ENCODE measurements at regions not wholly inside any gene's neighbourhood (a gene's known extent, or its start where the extent isn't known, plus 50 kb on each side); places are given as distances from the start of the nearest gene placed in this dataset.

DNA sequence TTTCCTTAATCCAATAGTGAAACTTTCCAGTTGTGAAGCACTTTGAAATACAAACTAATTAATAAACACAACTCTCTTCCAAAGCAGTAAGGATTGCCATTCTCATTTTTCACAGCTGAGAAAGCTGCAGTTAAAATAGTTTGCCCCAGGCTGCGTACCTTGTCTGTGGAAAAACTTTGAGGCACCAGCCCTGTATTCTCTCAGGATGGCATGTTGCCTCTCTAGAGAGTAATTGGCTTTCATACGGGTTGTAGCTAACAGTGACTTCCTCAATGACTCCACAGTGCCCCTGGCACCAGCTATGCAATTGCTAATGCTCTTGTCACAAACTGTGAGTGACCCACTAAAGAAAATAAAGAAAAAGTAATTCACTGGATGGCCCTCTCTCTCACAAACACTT is 345.7 kb downstream of the MTX2 start:
- Histone ChIP-seq H3K27me3 (ENCODE audit: control insufficient read depth, insufficient read depth, low read length) (peaks cover 14% of the 10 kb centered on the region), H3K27ac (ENCODE audit: low read length) (no peak overlapping the region), H3K4me1 (ENCODE audit: control insufficient read depth, insufficient read depth, low read length) (no peaks in the 10 kb centered on the region), H3K9me3 (ENCODE audit: control insufficient read depth, insufficient read depth, low read length) (no peaks in the 10 kb centered on the region), H3K4me3 (ENCODE audit: low read length) (no peak overlapping the region), H3K36me3 (ENCODE audit: control insufficient read depth, insufficient read depth, low read length) (no peaks in the 10 kb centered on the region)
- no peaks in the 10 kb centered on the region for H3K4me1 Mint-ChIP-seq
- intact Hi-C loops (cut with micrococcal nuclease): no loop called here
- TF ChIP-seq, protein P1, sequence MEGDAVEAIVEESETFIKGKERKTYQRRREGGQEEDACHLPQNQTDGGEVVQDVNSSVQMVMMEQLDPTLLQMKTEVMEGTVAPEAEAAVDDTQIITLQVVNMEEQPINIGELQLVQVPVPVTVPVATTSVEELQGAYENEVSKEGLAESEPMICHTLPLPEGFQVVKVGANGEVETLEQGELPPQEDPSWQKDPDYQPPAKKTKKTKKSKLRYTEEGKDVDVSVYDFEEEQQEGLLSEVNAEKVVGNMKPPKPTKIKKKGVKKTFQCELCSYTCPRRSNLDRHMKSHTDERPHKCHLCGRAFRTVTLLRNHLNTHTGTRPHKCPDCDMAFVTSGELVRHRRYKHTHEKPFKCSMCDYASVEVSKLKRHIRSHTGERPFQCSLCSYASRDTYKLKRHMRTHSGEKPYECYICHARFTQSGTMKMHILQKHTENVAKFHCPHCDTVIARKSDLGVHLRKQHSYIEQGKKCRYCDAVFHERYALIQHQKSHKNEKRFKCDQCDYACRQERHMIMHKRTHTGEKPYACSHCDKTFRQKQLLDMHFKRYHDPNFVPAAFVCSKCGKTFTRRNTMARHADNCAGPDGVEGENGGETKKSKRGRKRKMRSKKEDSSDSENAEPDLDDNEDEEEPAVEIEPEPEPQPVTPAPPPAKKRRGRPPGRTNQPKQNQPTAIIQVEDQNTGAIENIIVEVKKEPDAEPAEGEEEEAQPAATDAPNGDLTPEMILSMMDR (IDR thresholded peaks at IDR 0.05): no peak
- H3K27ac Mint-ChIP-seq: no peak overlapping the region
- no peak overlapping the region for H3K4me3 Mint-ChIP-seq
- no peak for ATAC-seq
- no peaks in the 10 kb centered on the region for H3K9me3 Mint-ChIP-seq
- WGBS (ENCODE audit: insufficient coverage): 51% methylated on average over 2 of the region's 2 CpGs
- H3K27me3 Mint-ChIP-seq (ENCODE audit: low read depth in 2 of 2): peaks cover 29 to 56% of the 10 kb centered on the region in 2 donors
- no peaks in the 10 kb centered on the region for H3K36me3 Mint-ChIP-seq
- no peak for DNase-seq

- Histone ChIP-seq H3K27ac (ENCODE audit: low read length) (no peak overlapping the region), H3K27me3 (ENCODE audit: control insufficient read depth, insufficient read depth, low read length) (peaks cover 5% of the 10 kb centered on the region), H3K4me3 (ENCODE audit: low read length) (no peak overlapping the region), H3K4me1 (ENCODE audit: control insufficient read depth, insufficient read depth, low read length) (no peaks in the 10 kb centered on the region), H3K9me3 (ENCODE audit: control insufficient read depth, insufficient read depth, low read length) (no peaks in the 10 kb centered on the region), H3K36me3 (ENCODE audit: control insufficient read depth, insufficient read depth, low read length) (no peaks in the 10 kb centered on the region)
- 90% methylated on average over 6 of the region's 6 CpGs for WGBS (ENCODE audit: insufficient coverage)
- H3K36me3 Mint-ChIP-seq: no peaks in the 10 kb centered on the region
- DNase-seq: no peak
- H3K4me1 Mint-ChIP-seq: no peaks in the 10 kb centered on the region
- ATAC-seq: no peak
- no peak overlapping the region for H3K27ac Mint-ChIP-seq
- peaks cover 42 to 56% of the 10 kb centered on the region in 2 donors for H3K27me3 Mint-ChIP-seq (ENCODE audit: low read depth in 2 of 2)
- H3K4me3 Mint-ChIP-seq: no peak overlapping the region
- no peaks in the 10 kb centered on the region for H3K9me3 Mint-ChIP-seq
- intact Hi-C loops (cut with micrococcal nuclease): no loop called here
- TF ChIP-seq, protein P1 (IDR thresholded peaks at IDR 0.05): no peak
Observed at GRCh38 chr2:176619504-176619903, 350.3 kb downstream of the MTX2 start.

DNA sequence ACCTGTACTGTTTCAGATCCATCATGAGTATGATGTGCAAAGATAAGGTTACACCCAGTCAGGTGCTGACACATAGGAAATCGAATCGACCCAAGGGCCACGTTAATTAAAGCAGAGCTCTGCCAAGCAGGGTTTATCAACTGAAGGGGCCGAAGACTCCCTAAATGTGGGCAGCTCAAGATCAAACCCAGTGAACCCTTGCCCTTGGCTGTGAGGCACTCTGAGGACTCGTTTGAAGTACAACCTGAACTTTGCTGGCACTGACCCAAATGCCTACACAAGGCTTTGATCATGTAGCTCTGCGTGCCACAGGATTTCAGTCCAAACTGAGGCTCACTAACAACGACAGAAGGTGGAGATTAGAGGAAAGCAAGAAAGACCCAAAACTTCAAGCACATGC is 352.1 kb downstream of the MTX2 start:
- no peaks in the 10 kb centered on the region for H3K4me1 Mint-ChIP-seq
- no peaks in the 10 kb centered on the region for H3K36me3 ChIP-seq (ENCODE audit: control insufficient read depth, insufficient read depth, low read length)
- WGBS (ENCODE audit: insufficient coverage): 85% methylated on average over 7 of the region's 7 CpGs
- H3K27me3 Mint-ChIP-seq (ENCODE audit: low read depth in 2 of 2): peaks cover 40 to 61% of the 10 kb centered on the region in 2 donors
- no peaks in the 10 kb centered on the region for H3K9me3 ChIP-seq (ENCODE audit: control insufficient read depth, insufficient read depth, low read length)
- intact Hi-C loops (cut with micrococcal nuclease): no loop called here
- H3K4me3 ChIP-seq (ENCODE audit: low read length): no peak overlapping the region
- no peak overlapping the region for H3K27ac ChIP-seq (ENCODE audit: low read length)
- no peaks in the 10 kb centered on the region for H3K36me3 Mint-ChIP-seq
- peaks cover 2% of the 10 kb centered on the region for H3K27me3 ChIP-seq (ENCODE audit: control insufficient read depth, insufficient read depth, low read length)
- no peaks in the 10 kb centered on the region for H3K9me3 Mint-ChIP-seq
- DNase-seq (no peak), ATAC-seq (no peak)
- no peak overlapping the region for H3K4me3 Mint-ChIP-seq
- TF ChIP-seq, protein P1 (IDR thresholded peaks at IDR 0.05): no peak
- no peaks in the 10 kb centered on the region for H3K4me1 ChIP-seq (ENCODE audit: control insufficient read depth, insufficient read depth, low read length)
- H3K27ac Mint-ChIP-seq: no peak overlapping the region

DNA sequence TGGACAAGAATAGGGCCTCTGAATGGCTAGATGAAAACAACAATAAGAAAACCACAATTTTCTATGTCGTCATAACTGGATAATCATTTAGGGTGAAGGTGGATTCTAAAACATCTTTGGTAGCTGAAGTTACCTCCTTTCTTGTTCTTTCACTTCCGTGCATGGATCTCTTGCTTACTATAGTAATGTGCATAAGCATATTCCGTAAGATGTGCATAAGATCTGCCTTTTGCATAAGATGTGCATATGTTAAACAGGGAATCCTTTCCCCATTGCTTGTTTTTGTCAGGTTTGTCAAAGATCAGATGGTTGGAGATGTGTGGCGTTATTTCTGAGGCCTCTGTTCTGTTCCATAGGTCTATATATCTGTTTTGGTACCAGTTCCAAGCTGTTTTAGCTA is 353.6 kb downstream of the MTX2 start:
- no peaks in the 10 kb centered on the region for H3K4me1 ChIP-seq (ENCODE audit: control insufficient read depth, insufficient read depth, low read length)
- Mint-ChIP-seq H3K36me3 (no peaks in the 10 kb centered on the region), H3K4me3 (no peak overlapping the region), H3K27ac (no peak overlapping the region), H3K27me3 (ENCODE audit: low read depth in 2 of 2) (peaks cover 47 to 74% of the 10 kb centered on the region in 2 donors), H3K4me1 (no peaks in the 10 kb centered on the region), H3K9me3 (no peaks in the 10 kb centered on the region)
- WGBS (ENCODE audit: insufficient coverage): 88% methylated on average over 4 of the region's 4 CpGs
- no peaks in the 10 kb centered on the region for H3K9me3 ChIP-seq (ENCODE audit: control insufficient read depth, insufficient read depth, low read length)
- intact Hi-C loops (cut with micrococcal nuclease): no loop called here
- H3K27ac ChIP-seq (ENCODE audit: low read length): no peak overlapping the region
- TF ChIP-seq, protein P1 (IDR thresholded peaks at IDR 0.05): no peak
- H3K36me3 ChIP-seq (ENCODE audit: control insufficient read depth, insufficient read depth, low read length): no peaks in the 10 kb centered on the region
- H3K4me3 ChIP-seq (ENCODE audit: low read length): no peak overlapping the region
- H3K27me3 ChIP-seq (ENCODE audit: control insufficient read depth, insufficient read depth, low read length): peaks cover 5% of the 10 kb centered on the region
- no peak for DNase-seq
- ATAC-seq: no peak

Data from natural killer cell (primary cell).